MM.1S (cell line): ENCODE measurements at regions not wholly inside any gene's neighbourhood (a gene's known extent, or its start where the extent isn't known, plus 50 kb on each side); places are given as distances from the start of the nearest gene placed in this dataset.

Experiments used
- DNase-seq: peaks from one replicate; pipeline ENCODE4 v3.0.0-alpha.2; 2015
- H2AFZ ChIP-seq: fragments of 300-600 bp; sonication (generic); 2 replicates; pipeline ENCODE4 v1.6.0; 2016; ENCODE audit warnings: antibody characterized with exemption, low read length
- H3F3A ChIP-seq: fragments of 300-600 bp; sonication (generic); 2 replicates; pipeline ENCODE4 v1.6.1; 2016; ENCODE audit warnings: mild to moderate bottlenecking, antibody characterized with exemption, low read length, moderate library complexity, mixed read lengths; ENCODE audit not compliant: insufficient read depth
- H3K27ac ChIP-seq: fragments of 300-600 bp; sonication (generic); 2 replicates; pipeline ENCODE4 v1.5.1; 2016; ENCODE audit warnings: mild to moderate bottlenecking, low read length
- H3K27me3 ChIP-seq: fragments of 300-600 bp; sonication (generic); replicated peaks from 2 replicates; pipeline ENCODE4 v1.6.0; 2016; ENCODE audit warnings: low read length; ENCODE audit not compliant: insufficient read depth
- H3K36me3 ChIP-seq: fragments of 300-600 bp; sonication (generic); replicated peaks from 2 replicates; pipeline ENCODE4 v1.6.1; 2016; ENCODE audit warnings: mild to moderate bottlenecking, low read length, mixed read lengths; ENCODE audit not compliant: insufficient read depth
- H3K4me1 ChIP-seq: fragments of 300-600 bp; sonication (generic); 2 replicates; pipeline ENCODE4 v1.6.1; 2016; ENCODE audit warnings: low read length, mixed read lengths
- H3K4me2 ChIP-seq: fragments of 300-600 bp; sonication (generic); 2 replicates; pipeline ENCODE4 v1.6.0; 2016; ENCODE audit warnings: low read depth, low read length
- H3K4me3 ChIP-seq: fragments of 300-600 bp; sonication (generic); 2 replicates; pipeline ENCODE4 v1.5.1; 2016; ENCODE audit warnings: low read length, mixed read lengths
- H3K79me2 ChIP-seq: fragments of 300-600 bp; sonication (generic); 2 replicates; pipeline ENCODE4 v1.6.1; 2016; ENCODE audit warnings: mixed run types, low read length, mixed read lengths
- H3K9ac ChIP-seq: fragments of 300-600 bp; sonication (generic); 2 replicates; pipeline ENCODE4 v1.6.1; 2016; ENCODE audit warnings: low read length, mixed read lengths
- H3K9me2 ChIP-seq: fragments of 300-600 bp; sonication (generic); replicated peaks from 2 replicates; pipeline ENCODE4 v1.6.1; 2016; ENCODE audit warnings: mild to moderate bottlenecking, low read length, mixed read lengths; ENCODE audit not compliant: insufficient read depth
- H3K9me3 ChIP-seq: fragments of 300-600 bp; sonication (generic); replicated peaks from 2 replicates; pipeline ENCODE4 v1.6.1; 2016; ENCODE audit warnings: mild to moderate bottlenecking, low read length, mixed read lengths; ENCODE audit not compliant: insufficient read depth
- H4K20me1 ChIP-seq: fragments of 300-600 bp; sonication (generic); 2 replicates; pipeline ENCODE4 v1.6.1; 2016; ENCODE audit warnings: mild to moderate bottlenecking, low read length, moderate library complexity, mixed read lengths; ENCODE audit not compliant: insufficient read depth
- CTCF ChIP-seq: fragments of 300-600 bp; sonication (generic); IDR thresholded peaks from 2 replicates; pipeline ENCODE4 v1.5.1; 2016; ENCODE audit warnings: antibody characterized with exemption, low read length, mixed read lengths
- EZH2 ChIP-seq: fragments of 300-600 bp; sonication (generic); optimal IDR thresholded peaks from 2 replicates; pipeline ENCODE3; 2017; ENCODE audit warnings: low read depth, mild to moderate bottlenecking, antibody characterized with exemption, low read length, mixed read lengths
- EZH2phosphoT487 ChIP-seq: fragments of 300-600 bp; sonication (generic); IDR thresholded peaks from 2 replicates; pipeline ENCODE4 v1.6.1; 2018; ENCODE audit warnings: antibody characterized with exemption, low read length

- Histone ChIP-seq H3K4me1 (no peaks in the 10 kb centered on the region), H3K79me2 (no peaks in the 10 kb centered on the region), H3K4me2 (no peak overlapping the region), H3K36me3 (no peaks in the 10 kb centered on the region), H3K9me2 (no peaks in the 10 kb centered on the region), H3K9me3 (no peaks in the 10 kb centered on the region), H3F3A (no peaks in the 10 kb centered on the region), H3K27ac (no peak overlapping the region), H3K27me3 (no peaks in the 10 kb centered on the region), H4K20me1 (no peaks in the 10 kb centered on the region), H3K4me3 (no peak overlapping the region), H3K9ac (no peak overlapping the region), H2AFZ (no peak overlapping the region)
- no peak for TF ChIP-seq EZH2
- TF ChIP-seq CTCF: no peak
- no peak for DNase-seq
These were observed 180.0 kb downstream of the INSIG2 start for GRCh38 chr2:118268268-118268667.

GRCh38 chr2:118265873-118266455 is 177.7 kb downstream of the INSIG2 start:
- no peaks in the 10 kb centered on the region for H3K79me2 ChIP-seq
- no peak for TF ChIP-seq EZH2phosphoT487
- TF ChIP-seq CTCF: no peak
- no peak for TF ChIP-seq EZH2
- no peaks in the 10 kb centered on the region for H4K20me1 ChIP-seq
- no peak overlapping the region for H3K27ac ChIP-seq
- H3K9me3 ChIP-seq: no peaks in the 10 kb centered on the region
- no peaks in the 10 kb centered on the region for H3K36me3 ChIP-seq
- H3K4me2 ChIP-seq: no peak overlapping the region
- no peak overlapping the region for H2AFZ ChIP-seq
- H3K9me2 ChIP-seq: no peaks in the 10 kb centered on the region
- H3K27me3 ChIP-seq: no peaks in the 10 kb centered on the region
- DNase-seq: no peak
- H3K9ac ChIP-seq: no peak overlapping the region
- H3F3A ChIP-seq: no peaks in the 10 kb centered on the region
- H3K4me3 ChIP-seq: no peak overlapping the region
- H3K4me1 ChIP-seq: no peaks in the 10 kb centered on the region

DNA sequence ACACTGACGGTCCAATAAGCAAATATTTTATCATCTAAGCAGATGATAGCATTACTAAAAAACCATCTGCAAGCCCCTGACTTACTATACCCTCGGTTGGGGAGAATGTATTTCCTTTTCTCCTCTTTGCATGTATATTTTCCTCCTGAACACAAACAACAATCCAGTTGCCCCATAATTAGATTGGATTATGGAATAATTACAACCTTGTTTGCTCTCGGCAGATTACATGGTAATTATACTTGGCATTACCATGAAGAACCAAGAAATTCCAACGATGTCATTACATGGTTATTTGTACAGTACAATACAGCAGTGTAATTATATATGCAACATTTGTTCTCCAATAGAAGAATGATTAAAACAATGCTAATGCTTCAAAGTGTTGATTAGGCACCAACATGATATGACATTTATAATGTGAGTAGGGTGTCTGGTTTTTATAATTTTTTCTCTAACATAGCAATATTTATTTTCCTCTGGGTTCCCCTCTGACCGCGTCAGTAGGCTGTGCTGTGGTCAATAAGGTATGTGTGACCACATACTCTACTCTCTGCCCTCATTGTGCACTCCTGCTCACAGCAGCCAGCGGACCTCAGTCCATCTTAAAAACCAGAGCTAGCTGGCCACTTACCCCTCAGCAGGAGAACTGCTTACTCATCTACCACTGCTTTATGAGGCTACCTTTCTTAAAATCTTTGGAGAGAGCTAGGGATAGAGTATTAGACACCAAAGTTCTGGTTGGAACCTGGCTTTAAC is 176.1 kb downstream of the INSIG2 start:
- H3K27ac ChIP-seq: no peak overlapping the region
- H3F3A ChIP-seq: no peaks in the 10 kb centered on the region
- H3K9me3 ChIP-seq: no peaks in the 10 kb centered on the region
- no peaks in the 10 kb centered on the region for H3K9me2 ChIP-seq
- no peaks in the 10 kb centered on the region for H4K20me1 ChIP-seq
- no peaks in the 10 kb centered on the region for H3K4me1 ChIP-seq
- TF ChIP-seq EZH2phosphoT487: no peak
- no peak overlapping the region for H3K4me2 ChIP-seq
- no peak overlapping the region for H2AFZ ChIP-seq
- H3K36me3 ChIP-seq: no peaks in the 10 kb centered on the region
- no peak overlapping the region for H3K4me3 ChIP-seq
- no peaks in the 10 kb centered on the region for H3K27me3 ChIP-seq
- no peaks in the 10 kb centered on the region for H3K79me2 ChIP-seq
- DNase-seq: no peak
- no peak overlapping the region for H3K9ac ChIP-seq

DNA sequence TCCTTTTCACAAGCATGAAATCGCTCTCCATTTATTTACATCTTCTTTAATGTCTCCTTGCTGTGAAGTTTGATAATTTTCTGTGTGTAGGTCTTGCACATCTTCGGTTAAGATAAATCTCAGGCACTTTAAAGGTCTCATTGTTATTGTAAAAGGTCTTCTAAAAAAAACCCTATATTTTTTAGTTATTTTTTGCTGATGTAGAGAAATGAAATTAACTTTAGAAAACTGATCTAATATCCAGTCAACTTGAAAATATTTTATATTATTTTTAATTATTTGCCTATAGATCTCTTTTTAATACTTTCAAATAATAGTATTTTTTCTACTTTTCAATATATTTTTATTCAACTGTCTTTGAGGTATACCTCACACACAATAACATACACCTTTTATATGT is 169.4 kb downstream of the INSIG2 start:
- Histone ChIP-seq H3K9me2 (no peaks in the 10 kb centered on the region), H3K4me3 (no peak overlapping the region), H3K4me2 (no peak overlapping the region), H3K4me1 (no peaks in the 10 kb centered on the region), H3K27me3 (no peaks in the 10 kb centered on the region), H3F3A (no peaks in the 10 kb centered on the region), H3K27ac (no peak overlapping the region), H4K20me1 (no peaks in the 10 kb centered on the region), H3K79me2 (no peaks in the 10 kb centered on the region), H2AFZ (no peak overlapping the region), H3K9me3 (no peaks in the 10 kb centered on the region), H3K36me3 (no peaks in the 10 kb centered on the region), H3K9ac (no peak overlapping the region)
- no peak for DNase-seq
- no peak for TF ChIP-seq EZH2
- TF ChIP-seq EZH2phosphoT487: no peak
- no peak for TF ChIP-seq CTCF
